Activated naive CD4-positive, alpha-beta T cell treated with anti-CD3 and anti-CD28 coated beads for 36 hours (primary cell): ENCODE measurements at regions not wholly inside any gene's neighbourhood (a gene's known extent, or its start where the extent isn't known, plus 50 kb on each side); places are given as distances from the start of the nearest gene placed in this dataset.

ENCODE experiments used
- CTCF ChIA-PET: fragments of 350-600 bp; sonication (Branson Sonifier 250); formaldehyde crosslinking; loops from one replicate; lab custom pipeline; 2021; ENCODE audit warnings: antibody characterized with exemption; lab: Charles Lee
- DNase-seq: peaks from one replicate; pipeline ENCODE4 v3.0.0-alpha.2; 2020
- H3K27ac Mint-ChIP-seq: one replicate; pipeline ENCODE4 v1.8.0; 2021; ENCODE audit warnings: mild to moderate bottlenecking, mixed read lengths
- H3K27me3 Mint-ChIP-seq: one replicate; pipeline ENCODE4 v1.8.0; 2021; ENCODE audit warnings: low read depth, mixed read lengths
- H3K36me3 Mint-ChIP-seq: one replicate; pipeline ENCODE4 v1.8.0; 2021; ENCODE audit warnings: low read depth, mixed read lengths
- H3K4me1 Mint-ChIP-seq: one replicate; pipeline ENCODE4 v1.8.0; 2021; ENCODE audit warnings: low read depth, mixed read lengths
- H3K4me3 Mint-ChIP-seq: one replicate; pipeline ENCODE4 v1.8.0; 2021; ENCODE audit warnings: mild to moderate bottlenecking, moderate library complexity, mixed read lengths
- H3K9me3 Mint-ChIP-seq: one replicate; pipeline ENCODE4 v1.8.0; 2021; ENCODE audit warnings: mixed read lengths
- intact Hi-C: fragments of 100-400 bp; cut with micrococcal nuclease; formaldehyde crosslinking; loops from one replicate; pipeline ENCODE4 v1.15.1; 2023

- Mint-ChIP-seq H3K4me3 (no peak overlapping the region), H3K9me3 (peaks cover 4% of the 10 kb centered on the region), H3K4me1 (no peaks in the 10 kb centered on the region), H3K36me3 (no peaks in the 10 kb centered on the region), H3K27me3 (no peaks in the 10 kb centered on the region), H3K27ac (no peak overlapping the region)
- no peak for DNase-seq
- intact Hi-C loops = no loop called here
- CTCF ChIA-PET = no interaction called here
Measured at GRCh38 chr5:86038566-86038965, 579.2 kb upstream of the COX7C start.

- peaks cover 4% of the 10 kb centered on the region for H3K9me3 Mint-ChIP-seq
- H3K4me3 Mint-ChIP-seq = no peak overlapping the region
- no peaks in the 10 kb centered on the region for H3K36me3 Mint-ChIP-seq
- CTCF ChIA-PET = no interaction called here
- no peaks in the 10 kb centered on the region for H3K27me3 Mint-ChIP-seq
- no peaks in the 10 kb centered on the region for H3K4me1 Mint-ChIP-seq
- intact Hi-C loops = no loop called here
- no peak overlapping the region for H3K27ac Mint-ChIP-seq
- no peak for DNase-seq
Measured at GRCh38 chr5:86039351-86039750, 578.4 kb upstream of the COX7C start.

DNA sequence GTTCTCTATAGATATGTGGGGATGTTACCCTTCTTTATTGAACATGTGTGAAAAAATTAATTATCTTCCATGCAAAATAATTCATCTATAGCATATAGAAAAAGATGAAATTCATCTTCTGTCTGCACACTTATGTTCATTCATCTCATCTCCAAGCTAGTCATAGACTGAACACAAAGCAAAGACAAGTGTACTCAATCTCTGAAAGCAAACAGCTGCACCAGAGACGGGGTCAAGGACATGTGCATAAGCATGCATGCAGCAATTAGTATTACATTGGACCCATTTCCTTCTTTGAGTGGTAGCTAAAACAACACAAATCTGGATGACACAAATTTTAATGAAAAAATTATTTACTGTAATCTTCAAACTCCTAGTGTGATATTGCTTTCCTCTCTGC, 547.0 kb upstream of the COX7C start:
- Mint-ChIP-seq H3K9me3 (no peaks in the 10 kb centered on the region), H3K4me3 (no peak overlapping the region), H3K27ac (no peak overlapping the region), H3K36me3 (no peaks in the 10 kb centered on the region), H3K27me3 (no peaks in the 10 kb centered on the region), H3K4me1 (no peaks in the 10 kb centered on the region)
- DNase-seq = no peak
- intact Hi-C loops = no loop called here
- CTCF ChIA-PET = no interaction called here

GRCh38 chr5:86074297-86074696, 543.4 kb upstream of the COX7C start:
- H3K27me3 Mint-ChIP-seq = no peaks in the 10 kb centered on the region
- H3K27ac Mint-ChIP-seq = no peak overlapping the region
- CTCF ChIA-PET = interaction anchor here (0.7 kb wide), 1 partner anchor 8 kb away, joined by 4 read pairs; no protein-coding TSS in a partner anchor
- DNase-seq = no peak
- intact Hi-C loops = no loop called here
- H3K36me3 Mint-ChIP-seq = no peaks in the 10 kb centered on the region
- no peak overlapping the region for H3K4me3 Mint-ChIP-seq
- H3K9me3 Mint-ChIP-seq = peaks cover 8% of the 10 kb centered on the region
- no peaks in the 10 kb centered on the region for H3K4me1 Mint-ChIP-seq

DNA sequence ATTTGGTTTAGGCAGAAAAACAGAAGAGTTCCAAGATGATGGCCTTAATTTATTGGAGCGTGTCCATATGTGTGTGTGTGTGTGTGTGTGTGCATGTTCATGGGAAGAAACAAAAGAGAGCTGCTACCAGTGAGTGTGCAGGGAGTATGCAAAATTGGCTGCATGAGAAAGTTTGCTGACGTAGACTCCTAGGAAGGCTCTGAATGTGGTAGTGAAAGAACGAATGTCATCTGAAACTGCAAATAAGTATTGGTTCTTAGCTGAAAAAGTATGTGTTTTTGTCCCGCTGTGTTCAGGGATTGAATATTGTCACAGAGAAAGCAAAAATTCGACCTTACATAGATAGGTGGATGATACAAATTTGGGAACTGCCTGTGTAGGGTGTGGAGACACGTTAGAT, 542.6 kb upstream of the COX7C start:
- Mint-ChIP-seq H3K27ac (no peak overlapping the region), H3K4me1 (no peaks in the 10 kb centered on the region), H3K36me3 (no peaks in the 10 kb centered on the region), H3K27me3 (no peaks in the 10 kb centered on the region), H3K9me3 (peaks cover 12% of the 10 kb centered on the region), H3K4me3 (no peak overlapping the region)
- CTCF ChIA-PET = no interaction called here
- no peak for DNase-seq
- intact Hi-C loops = no loop called here

GRCh38 chr5:86095092-86095491, 522.6 kb upstream of the COX7C start:
- DNase-seq = no peak
- Mint-ChIP-seq H3K27me3 (no peaks in the 10 kb centered on the region), H3K4me1 (no peaks in the 10 kb centered on the region), H3K9me3 (peaks cover 3% of the 10 kb centered on the region), H3K27ac (no peak overlapping the region), H3K36me3 (no peaks in the 10 kb centered on the region), H3K4me3 (no peak overlapping the region)
- CTCF ChIA-PET = no interaction called here
- intact Hi-C loops = no loop called here

GRCh38 chr5:86101966-86102365, 515.8 kb upstream of the COX7C start:
- no peak overlapping the region for H3K27ac Mint-ChIP-seq
- no peaks in the 10 kb centered on the region for H3K4me1 Mint-ChIP-seq
- H3K27me3 Mint-ChIP-seq = no peaks in the 10 kb centered on the region
- DNase-seq = no peak
- H3K36me3 Mint-ChIP-seq = no peaks in the 10 kb centered on the region
- no peaks in the 10 kb centered on the region for H3K9me3 Mint-ChIP-seq
- no peak overlapping the region for H3K4me3 Mint-ChIP-seq
- intact Hi-C loops = no loop called here
- CTCF ChIA-PET = no interaction called here

- H3K27me3 Mint-ChIP-seq = no peaks in the 10 kb centered on the region
- no peaks in the 10 kb centered on the region for H3K4me1 Mint-ChIP-seq
- no peak overlapping the region for H3K27ac Mint-ChIP-seq
- CTCF ChIA-PET = no interaction called here
- H3K9me3 Mint-ChIP-seq = peaks cover 4% of the 10 kb centered on the region
- no peak overlapping the region for H3K4me3 Mint-ChIP-seq
- intact Hi-C loops = no loop called here
- no peak for DNase-seq
- no peaks in the 10 kb centered on the region for H3K36me3 Mint-ChIP-seq
Measured at GRCh38 chr5:86108825-86109224, 508.9 kb upstream of the COX7C start.

GRCh38 chr5:86112249-86112648, 505.5 kb upstream of the COX7C start:
- Mint-ChIP-seq H3K4me1 (no peaks in the 10 kb centered on the region), H3K27me3 (peaks cover 2% of the 10 kb centered on the region), H3K27ac (no peak overlapping the region), H3K4me3 (no peak overlapping the region), H3K9me3 (peaks cover 4% of the 10 kb centered on the region), H3K36me3 (no peaks in the 10 kb centered on the region)
- no peak for DNase-seq
- CTCF ChIA-PET = no interaction called here
- intact Hi-C loops = no loop called here

- no peak overlapping the region for H3K27ac Mint-ChIP-seq
- DNase-seq = no peak
- CTCF ChIA-PET = interaction anchor here (0.5 kb wide), 1 partner anchor 70 kb away, joined by 3 read pairs; no protein-coding TSS in a partner anchor
- no peaks in the 10 kb centered on the region for H3K36me3 Mint-ChIP-seq
- H3K4me3 Mint-ChIP-seq = no peak overlapping the region
- H3K27me3 Mint-ChIP-seq = peaks cover 2% of the 10 kb centered on the region
- H3K4me1 Mint-ChIP-seq = no peaks in the 10 kb centered on the region
- intact Hi-C loops = no loop called here
- H3K9me3 Mint-ChIP-seq = peaks cover 5% of the 10 kb centered on the region
Measured at GRCh38 chr5:86115164-86115563, 502.6 kb upstream of the COX7C start.

- CTCF ChIA-PET = no interaction called here
- no peak overlapping the region for H3K27ac Mint-ChIP-seq
- H3K36me3 Mint-ChIP-seq = no peaks in the 10 kb centered on the region
- no peak overlapping the region for H3K4me3 Mint-ChIP-seq
- intact Hi-C loops = no loop called here
- no peak for DNase-seq
- H3K27me3 Mint-ChIP-seq = peaks cover 2% of the 10 kb centered on the region
- H3K9me3 Mint-ChIP-seq = peaks cover 4% of the 10 kb centered on the region
- H3K4me1 Mint-ChIP-seq = no peaks in the 10 kb centered on the region
Measured at GRCh38 chr5:86118542-86118941, 499.2 kb upstream of the COX7C start.

- intact Hi-C loops = no loop called here
- Mint-ChIP-seq H3K4me1 (no peaks in the 10 kb centered on the region), H3K27ac (no peak overlapping the region), H3K4me3 (no peak overlapping the region), H3K27me3 (no peaks in the 10 kb centered on the region), H3K36me3 (no peaks in the 10 kb centered on the region), H3K9me3 (peaks cover 4% of the 10 kb centered on the region)
- CTCF ChIA-PET = no interaction called here
- no peak for DNase-seq
Measured at GRCh38 chr5:86124333-86124732, 493.4 kb upstream of the COX7C start.

DNA sequence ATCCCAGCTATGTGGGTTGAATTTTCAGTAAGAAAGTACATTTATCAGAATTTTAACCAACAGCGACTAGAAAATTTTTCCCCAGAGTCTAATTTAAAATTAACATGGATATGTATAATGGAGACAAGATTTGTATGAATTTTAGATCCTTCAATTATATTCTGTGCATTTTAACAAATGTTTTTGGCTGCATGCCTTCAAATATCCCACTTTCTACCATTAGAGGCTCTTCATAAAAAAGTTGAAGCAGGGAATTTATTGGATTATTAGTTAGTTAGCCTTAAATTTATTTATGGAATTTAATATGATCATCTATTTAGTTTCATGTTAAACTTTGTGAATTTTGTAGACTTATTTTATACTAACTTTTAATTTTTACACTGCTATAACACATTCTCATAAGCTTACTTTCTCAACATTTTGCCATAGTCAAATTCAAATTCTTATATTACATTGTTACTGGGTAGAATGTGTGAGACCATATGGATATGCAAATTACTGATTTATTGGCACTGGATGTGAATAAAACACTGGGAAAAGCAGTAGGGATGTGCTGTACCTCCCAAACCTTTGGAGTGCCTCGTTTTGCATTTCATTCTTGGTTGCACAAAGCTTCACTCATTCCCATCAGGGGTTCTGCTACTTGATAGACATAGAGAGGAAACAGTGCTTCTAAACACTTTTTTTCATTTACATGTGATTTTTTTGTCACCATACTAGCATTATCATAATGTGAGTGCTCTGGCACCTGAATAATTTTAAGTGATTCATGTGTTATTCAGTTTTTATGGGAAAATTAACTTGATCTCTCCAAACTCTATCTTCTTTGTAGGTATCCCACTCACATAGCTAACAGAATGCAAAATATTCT, 491.8 kb upstream of the COX7C start:
- H3K4me3 Mint-ChIP-seq = no peak overlapping the region
- CTCF ChIA-PET = no interaction called here
- DNase-seq = no peak
- no peaks in the 10 kb centered on the region for H3K4me1 Mint-ChIP-seq
- no peaks in the 10 kb centered on the region for H3K9me3 Mint-ChIP-seq
- no peaks in the 10 kb centered on the region for H3K36me3 Mint-ChIP-seq
- no peak overlapping the region for H3K27ac Mint-ChIP-seq
- intact Hi-C loops = no loop called here
- no peaks in the 10 kb centered on the region for H3K27me3 Mint-ChIP-seq
